NCI-H345 treated with DMSO at 0.1 percent for 48 hours (cell line): ENCODE measurements at regions not wholly inside any gene's neighbourhood (a gene's known extent, or its start where the extent isn't known, plus 50 kb on each side); places are given as distances from the start of the nearest gene placed in this dataset.

Experiments used
- DNase-seq: peaks from one replicate; lab custom pipeline; 2025; ENCODE audit not compliant: unreplicated experiment; lab: John Stamatoyannopoulos, UW

DNA sequence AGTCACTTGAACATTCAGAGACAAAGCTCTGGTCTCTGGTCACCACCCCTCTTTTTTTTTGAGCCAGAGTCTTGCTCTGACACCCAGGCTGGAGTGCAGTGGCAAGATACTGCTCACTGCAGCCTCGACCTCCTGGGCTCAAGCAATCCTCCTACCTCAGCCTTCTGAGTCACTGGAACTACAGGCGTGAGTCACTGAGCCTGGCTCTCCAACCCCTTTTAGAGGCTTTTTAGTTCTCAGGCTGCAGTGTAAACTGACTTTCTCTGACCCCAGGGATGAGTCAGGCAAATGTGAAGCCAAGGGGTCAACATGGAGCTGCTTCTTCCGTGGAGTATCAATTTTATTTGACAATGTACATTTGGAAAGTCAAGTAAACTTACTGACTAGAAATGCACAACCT lies 229.2 kb downstream of the PTTG2 start:
- no peak for DNase-seq

DNA sequence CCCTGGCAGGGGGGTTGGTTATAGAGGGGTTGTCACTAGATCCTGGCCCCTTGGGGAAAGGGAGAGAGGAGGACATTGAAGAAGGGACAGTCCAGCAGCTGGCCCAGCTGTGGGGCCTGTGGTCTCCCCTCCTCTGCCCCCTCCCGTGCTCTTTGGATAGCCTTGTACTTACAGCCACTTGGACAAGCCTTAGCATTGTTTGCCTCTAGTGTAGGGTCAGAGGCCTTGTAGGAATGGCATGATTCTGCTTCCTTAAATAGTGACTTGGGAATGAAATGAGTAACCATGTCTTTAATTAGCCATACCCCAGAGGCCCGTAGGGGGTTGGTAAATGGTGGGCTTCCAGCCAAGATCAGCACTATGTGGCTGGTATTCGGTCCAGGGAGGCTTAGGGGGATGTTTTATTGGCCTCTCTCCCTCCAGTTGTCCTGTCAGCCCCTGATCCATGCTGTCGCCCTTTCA lies 230.6 kb downstream of the PTTG2 start:
- no peak for DNase-seq

DNA sequence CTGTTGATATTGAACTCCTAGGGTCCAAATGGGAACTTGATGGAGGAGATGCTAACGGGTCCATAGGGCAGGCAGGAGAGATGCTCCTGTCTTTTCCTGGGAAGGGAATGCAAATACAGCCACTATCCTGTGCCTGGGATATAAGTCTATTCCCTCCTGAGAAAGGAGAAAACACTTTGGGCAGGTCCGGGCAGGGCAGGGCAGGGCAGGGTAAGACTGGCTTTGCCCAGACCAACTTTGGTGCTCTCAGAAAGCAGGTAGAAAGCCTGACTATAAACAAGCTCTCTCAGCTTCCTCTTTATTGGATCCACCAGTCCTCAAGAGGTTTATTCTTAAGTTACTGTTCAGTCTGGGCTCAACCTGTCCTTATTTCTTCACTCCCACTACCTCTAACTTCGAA lies 232.3 kb downstream of the PTTG2 start:
- DNase-seq, result no peak

DNA sequence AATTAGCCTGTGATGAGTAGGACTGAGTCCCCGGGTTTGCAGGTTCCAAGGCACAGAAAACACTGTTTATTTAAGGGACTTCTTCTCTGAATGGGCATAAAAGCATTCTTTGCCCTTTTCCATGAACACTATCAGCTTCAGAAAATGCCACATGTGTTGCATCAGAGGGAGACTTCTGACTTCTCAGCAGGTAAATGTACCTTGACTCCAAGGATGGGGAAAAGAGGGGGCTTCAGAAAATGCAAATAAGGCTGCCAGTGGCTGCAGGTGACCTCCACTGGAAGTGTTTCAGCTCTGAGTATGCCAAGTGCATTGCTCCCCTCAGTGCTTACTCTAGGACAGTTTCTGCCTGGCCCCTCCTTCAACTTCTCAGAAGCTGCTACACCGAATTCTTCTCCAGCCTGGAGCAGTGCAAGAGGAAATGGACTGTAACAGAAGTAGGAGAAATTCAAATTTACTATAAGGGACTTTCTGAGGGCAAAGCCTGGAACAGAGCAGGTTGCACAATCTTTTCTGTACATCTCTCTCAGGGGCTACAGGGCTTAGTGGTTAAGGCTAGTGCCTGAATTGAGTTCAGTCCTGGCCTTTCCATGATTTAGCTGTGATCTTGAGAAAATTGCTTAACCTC lies 233.2 kb downstream of the PTTG2 start:
- no peak for DNase-seq

DNA sequence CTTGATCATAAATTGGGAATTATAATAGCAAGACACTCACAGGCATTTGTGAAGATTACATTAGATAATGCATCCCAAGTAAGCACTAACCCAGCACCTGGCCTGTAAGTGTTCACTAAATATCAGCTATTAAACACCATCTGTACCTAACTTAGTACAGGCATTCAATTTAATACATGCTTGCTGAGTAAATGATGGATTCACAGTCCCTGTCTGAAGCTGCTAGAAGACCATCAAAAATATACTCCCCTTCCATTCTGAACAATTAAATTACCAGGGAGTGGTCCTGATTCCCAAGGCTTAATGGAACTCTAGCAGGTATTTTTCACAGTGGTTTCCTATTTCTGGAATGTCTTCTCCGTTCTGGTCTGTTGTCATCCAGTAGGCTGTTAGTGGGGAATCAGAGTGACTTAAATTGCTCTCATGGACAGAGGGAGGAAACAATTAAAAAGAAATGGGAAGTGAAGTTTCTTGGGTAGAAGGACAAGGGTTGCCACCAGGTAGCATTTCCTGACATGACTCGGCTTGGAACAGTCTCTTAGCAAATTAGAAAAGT lies 233.9 kb downstream of the PTTG2 start:
- no peak for DNase-seq

DNA sequence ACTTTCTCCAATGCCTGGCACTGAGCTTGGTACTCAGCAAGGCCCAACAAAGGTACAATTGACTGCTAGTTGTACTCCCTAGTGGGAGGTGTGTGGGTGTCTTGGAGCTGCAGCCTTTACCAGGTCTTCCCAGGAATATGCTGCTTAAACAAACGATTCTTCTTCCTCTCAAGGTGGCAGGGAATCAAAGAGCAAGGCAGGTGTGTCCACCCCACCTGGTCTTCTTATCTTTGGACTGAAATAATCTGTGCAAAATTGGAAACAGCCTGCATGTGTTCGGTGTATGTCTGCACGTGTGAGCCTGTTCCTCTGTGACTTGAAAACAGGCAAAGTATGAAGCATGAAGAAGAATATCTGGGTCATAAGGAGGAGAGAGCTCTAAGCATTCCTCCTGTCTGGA lies 235.3 kb downstream of the PTTG2 start:
- DNase-seq, result no peak

DNA sequence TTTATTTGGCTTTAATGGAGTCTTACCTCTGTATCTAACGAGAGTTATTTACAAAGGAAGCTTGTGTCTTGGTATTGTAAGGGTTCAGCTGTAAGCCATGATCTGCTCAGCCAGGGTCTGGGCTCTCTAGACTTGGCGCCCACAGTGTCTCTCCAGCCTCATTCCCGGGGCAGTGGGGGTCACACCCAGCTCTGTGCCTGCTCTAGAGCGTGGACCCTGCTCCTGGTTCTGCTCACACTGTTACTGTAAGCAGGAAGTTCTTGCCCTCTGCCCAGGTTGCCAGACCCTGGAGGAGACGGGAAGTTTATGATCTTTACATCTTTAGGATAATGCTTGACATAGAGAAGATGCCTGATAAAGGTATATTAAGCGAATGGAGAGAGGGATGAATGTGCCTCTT lies 235.7 kb downstream of the PTTG2 start:
- no peak for DNase-seq

DNA sequence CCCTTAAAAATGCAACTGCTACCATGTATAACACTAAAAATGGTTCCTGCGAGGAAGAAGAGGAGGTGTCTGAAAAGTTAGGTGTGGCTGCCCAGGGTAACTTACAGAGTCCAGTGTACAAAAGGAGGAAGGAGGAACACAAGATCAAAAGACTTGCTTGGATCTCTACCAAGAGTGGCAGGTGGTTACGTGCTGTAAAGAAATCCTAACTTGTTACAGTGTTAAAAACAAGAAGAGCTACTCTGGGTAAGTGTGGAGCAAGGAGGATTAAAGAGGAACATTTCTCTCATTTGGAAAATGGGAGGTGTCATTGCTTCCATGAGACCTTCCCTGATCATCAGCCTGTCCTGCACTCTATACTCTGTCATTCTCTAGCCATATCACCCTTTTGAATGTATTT lies 242.0 kb downstream of the PTTG2 start:
- DNase-seq, result no peak

DNA sequence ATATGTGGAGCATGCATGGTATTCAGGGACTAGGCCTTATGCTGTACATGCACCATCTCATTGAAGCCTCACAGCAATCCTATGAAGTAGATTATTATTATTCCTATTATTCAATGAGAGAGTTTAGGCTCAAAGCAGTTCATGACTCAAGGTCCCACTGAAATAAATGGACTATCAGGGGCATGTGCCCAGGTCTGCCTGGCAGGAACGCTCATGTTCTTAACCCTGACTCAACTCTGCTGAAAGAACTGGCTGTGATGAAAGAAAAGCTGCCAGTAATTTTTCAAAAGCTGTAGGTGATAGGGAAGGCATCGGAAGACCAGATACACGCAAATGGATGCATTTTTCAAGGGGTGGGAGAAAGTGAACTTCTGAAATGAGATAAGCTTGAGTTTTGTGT lies 243.4 kb downstream of the PTTG2 start:
- DNase-seq, result no peak

DNA sequence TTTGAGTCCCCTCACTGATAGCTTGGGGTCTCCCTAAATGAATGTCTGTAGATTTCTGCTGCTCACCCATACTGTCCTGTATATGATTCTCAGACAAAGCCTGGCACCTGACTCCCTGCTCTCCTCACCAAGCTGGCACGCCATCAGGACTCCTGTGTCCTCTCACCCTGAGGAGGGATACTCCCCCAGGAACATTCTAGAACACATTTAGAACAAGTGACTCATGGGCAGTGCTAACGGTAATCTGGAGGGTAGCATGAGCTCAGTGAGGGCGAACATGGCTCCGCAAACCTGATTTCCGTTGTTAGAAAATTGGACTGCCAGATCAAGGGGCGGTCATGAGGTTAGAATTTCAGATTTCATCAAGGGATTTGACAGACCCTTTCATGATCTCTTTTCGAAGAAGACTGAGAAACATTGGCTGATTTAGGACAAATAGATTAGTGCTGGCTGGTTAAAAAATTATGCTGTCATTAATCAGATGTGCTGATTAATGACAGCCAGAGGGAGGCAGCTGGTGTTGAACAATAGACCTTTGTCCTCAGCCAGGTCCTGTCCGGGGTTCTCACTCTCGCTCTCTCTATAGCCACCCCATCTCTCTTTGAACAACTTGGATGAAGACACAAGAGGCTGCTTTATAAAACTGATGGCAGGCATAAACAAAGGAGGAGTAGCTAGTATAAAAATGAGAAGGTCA lies 244.3 kb downstream of the PTTG2 start:
- DNase-seq, result no peak

DNA sequence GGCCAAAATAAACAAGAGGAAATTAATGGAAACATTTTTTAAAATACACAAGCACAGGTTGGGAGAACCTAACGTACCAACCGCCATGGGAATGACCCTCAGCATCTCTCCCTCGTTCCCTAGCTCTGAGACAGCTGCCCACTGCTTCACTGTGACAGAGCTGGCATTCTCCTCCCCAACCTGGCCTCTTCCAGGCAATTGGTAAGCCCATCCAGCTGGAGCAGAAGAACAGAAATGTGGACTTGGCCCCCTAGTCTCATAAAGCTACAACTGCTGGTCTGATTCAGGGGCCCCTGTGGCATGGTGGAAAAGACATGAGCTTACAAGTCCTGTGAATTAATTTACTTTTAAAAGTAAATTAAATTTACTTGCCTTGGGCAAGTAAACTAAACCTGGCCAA lies 245.1 kb downstream of the PTTG2 start:
- no peak for DNase-seq

DNA sequence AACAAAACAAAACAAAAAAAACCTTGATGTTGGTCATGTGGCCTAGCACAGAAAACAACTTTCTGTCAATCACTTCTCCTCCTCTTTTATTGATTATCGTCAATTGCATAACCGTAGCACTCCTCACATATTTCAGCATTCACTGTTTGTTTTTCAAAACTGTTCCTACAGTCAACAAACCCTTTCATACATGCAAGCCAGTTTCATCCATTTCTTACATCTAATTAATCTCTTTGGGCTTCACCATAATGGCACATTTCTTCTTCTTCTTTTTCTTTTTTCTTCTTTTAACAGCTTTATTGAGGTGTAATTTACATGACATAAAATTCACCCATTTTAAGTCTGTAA lies 246.9 kb downstream of the PTTG2 start:
- DNase-seq, result no peak

DNA sequence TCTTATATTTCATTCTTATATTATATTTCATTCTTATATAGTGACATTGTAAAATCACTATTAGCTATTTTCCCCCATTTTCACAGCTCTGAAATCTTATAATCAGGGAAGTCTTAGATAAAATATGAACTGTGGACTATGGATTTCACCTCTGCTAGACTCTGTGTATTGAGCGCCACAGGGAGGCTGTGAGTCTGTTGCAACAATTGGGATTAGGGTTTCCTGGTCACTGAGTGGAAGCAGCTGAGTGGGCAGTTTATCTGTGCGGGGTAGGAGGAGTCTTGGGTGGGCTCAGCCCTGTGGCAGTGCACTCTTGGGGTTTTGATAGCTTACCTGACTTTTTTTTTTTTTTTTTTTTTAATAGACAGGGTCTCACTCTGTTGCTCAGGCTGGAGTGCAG lies 249.5 kb downstream of the PTTG2 start:
- no peak for DNase-seq

DNA sequence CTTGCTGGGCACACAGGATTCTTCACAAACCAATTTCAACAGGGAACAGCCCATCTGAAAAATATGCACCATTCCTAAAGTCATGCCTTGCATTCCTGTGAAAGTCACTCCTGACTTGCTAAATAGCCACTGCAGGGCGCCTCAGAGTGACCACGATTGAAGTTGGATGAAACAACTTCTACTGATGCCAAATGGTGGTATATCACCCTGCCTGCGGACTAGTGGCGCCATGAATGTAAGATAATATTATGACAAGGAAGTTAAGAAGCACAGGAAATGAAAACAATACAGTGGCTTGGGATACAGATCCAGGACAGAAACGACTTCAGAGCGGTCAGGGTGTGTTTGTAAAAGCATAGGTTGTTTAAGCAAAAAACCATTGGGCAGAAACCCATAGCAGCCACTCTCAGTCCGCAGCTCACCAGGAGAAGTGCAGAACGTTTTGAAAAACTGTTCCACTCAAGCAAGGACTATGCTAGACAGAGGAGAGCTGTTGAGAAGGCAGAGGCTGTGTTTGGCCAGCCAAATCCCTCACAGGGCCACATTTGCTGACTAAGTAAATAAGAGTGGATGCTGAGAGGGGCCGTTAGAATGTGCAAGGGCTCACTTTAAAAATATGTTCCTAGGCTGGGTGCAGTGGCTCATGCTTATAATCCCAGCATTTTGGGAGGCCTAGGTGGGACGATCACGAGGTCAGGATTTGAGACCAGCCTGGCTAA lies 250.4 kb downstream of the PTTG2 start:
- DNase-seq, result no peak

DNA sequence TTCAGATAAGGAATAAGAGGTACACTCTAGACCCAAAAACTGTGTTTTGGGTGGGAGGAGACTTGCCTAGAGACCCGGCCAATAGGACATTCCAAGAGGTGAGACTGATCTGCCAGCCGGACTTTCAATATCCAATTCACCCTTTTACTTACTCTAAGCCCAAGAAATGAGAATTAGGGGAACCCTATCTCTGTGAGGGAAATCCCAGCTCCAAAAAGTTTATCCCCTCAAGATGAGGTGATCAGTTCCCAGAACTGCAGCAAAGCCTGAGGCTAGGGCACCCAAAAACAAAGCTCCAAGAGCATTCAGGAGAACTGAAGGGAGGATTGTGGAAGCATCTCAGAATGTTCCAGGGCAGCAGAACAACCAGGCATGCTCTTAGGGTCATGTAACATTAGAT lies 251.7 kb downstream of the PTTG2 start:
- DNase-seq, result no peak

DNA sequence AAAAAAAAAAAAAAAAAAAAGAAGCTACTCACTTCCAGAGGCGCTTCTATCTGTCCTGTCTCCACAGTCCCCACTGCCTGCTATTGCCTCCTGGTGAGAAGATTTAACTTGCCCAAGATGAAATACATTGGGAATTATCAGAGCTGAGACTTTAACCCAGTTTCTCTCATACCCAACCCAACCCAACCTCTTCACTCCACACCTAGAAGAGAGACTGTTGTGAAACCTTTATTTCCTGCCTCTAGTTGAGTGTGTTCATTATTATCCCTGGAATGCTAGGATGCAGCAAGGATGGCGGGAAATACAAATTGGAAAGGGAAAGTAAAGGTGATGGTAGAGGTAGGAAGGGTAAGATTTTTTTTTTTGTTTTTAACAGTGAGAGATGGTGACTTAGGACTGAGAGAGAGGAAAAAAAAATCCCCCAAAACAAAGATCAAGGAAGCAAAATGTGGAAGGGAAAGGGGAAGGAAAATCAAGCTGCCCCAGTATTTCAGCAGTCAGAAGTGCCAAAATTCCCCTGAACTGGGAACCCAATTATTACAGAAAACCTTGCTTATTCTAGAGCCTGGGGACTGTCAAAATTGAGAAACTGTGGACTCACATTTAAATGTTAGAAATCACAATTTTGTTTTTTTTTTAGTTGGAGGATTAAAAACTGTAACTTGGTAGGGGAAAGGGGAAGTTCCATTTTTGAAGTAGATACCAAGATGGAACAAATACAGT lies 253.0 kb downstream of the PTTG2 start:
- DNase-seq, result no peak

DNA sequence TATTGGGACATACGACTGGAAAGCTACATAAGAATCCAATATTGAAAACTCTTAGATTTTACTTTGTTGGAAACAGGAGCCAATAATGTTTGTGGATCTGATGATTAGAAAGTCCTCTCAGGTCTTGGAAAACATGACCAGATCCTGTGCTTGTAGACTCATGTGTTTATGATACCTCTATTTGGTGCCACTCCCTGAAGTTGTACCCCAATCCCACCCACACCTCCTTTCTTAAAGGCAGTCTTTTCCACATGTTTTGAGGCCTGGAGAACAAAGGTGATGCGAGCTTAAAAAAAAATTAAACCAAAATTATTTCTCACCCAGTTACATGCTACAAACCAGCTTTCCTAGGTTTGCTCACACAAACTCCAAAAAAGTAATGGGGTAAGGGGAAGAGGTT lies 262.7 kb downstream of the PTTG2 start:
- DNase-seq, result no peak

DNA sequence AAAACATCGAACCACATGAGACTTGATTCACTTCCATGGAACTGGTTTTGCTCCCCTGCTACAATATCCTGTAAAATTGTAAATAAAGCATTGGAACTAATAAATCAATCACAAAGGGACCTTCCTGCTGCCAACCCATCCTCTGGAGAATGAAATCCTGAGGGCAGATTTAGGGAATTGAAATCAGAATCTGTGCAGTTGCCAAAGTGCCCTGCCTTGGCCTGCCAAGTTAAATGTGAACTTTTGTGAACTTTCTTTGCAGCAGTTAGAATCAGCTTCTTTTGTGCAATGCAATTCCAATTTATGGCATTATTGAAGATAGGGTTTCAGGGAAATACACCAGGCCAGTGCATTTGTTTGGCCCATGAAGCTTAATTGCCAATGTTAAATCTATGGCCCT lies 263.1 kb downstream of the PTTG2 start:
- DNase-seq, result no peak

DNA sequence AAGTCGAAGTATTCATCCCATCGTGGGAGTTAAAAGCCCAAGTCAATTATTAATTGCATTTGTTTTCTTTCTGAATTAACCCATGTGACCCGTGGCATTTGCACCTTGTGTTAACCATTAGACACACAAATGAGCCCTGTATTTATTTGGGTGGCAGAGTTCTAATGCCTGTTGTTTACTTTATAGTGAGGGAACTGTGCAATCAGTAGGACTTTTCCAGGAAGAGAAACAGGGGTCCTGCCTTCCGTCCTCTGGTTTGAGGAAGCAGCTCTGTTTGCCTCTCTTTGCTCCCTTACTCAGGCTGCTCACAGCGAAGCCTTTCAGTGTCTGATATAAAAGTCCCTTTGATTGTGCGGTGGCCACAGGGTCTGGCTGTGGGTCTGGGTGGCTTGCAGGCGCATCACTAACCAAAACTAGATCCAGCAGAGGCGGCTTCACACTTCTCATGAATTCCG lies 263.6 kb downstream of the PTTG2 start:
- no peak for DNase-seq

DNA sequence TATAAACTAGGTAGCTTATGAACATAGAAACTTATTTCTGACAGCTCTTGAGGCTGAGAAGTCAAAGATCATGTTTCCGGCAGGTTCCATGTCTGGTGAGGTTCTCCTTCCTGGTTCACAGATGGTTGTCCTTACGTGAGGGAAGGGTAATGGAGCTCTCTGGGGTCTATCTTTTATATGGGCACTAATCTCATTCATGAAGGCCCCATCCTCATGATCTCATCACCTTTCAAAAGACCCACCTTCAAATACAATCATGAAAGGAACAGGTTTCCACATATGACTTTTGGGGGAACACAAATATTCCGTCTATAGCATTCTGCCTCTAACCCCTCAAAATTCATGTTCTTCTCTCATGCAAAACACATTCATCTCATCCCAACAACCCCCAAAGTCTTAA lies 264.7 kb downstream of the PTTG2 start:
- DNase-seq, result no peak

DNA sequence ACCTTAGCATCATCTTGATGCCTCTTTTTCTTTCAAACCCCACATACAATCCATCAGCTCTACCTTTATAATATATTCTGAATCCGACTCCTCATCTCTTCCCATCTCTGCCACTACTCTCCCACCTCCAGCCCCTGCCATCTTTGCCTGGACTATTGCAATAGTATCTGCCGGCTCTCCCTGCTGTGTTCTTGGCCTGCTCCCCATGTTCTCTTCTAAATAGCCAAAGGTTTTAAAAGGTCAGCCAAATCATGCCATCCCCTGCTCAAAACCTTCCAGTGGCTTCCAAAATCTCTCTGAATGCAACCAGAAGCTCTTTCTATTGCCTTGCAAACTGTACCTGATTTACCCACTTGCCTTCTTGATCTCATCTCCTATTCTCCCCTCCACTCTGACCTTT lies 266.0 kb downstream of the PTTG2 start:
- DNase-seq, result no peak
